ENCODE measurements at regions not wholly inside any gene's neighbourhood (a gene's known extent, or its start where the extent isn't known, plus 50 kb on each side); places are given as distances from the start of the nearest gene placed in this dataset.

- H2AFZ ChIP-seq, result no peak overlapping the region
- Mint-ChIP-seq H3K9me3 (peaks cover 51% of the 10 kb centered on the region), H3K27ac (no peak overlapping the region), H3K4me3 (no peak overlapping the region), H3K36me3 (ENCODE audit: low read depth) (peaks cover 18% of the 10 kb centered on the region), H3K4me1 (no peaks in the 10 kb centered on the region), H3K27me3 (ENCODE audit: insufficient read depth, low read depth, poor library complexity) (no peaks in the 10 kb centered on the region)
- TF ChIP-seq ETS1 (IDR thresholded peaks at IDR 0.05) (no peak), STAT1 (IDR thresholded peaks at IDR 0.05; ENCODE audit: unreplicated experiment) (no peak), EZH2phosphoT487 (IDR thresholded peaks at IDR 0.05; ENCODE audit: unreplicated experiment) (no peak)
- H3K79me2 ChIP-seq (replicated peaks; ENCODE audit: insufficient read depth), result no peaks in the 10 kb centered on the region
- 0 out of 2 replicates have a peak, but pooled peaks cover 5% of the 10 kb centered on the region for H3K9me2 ChIP-seq (ENCODE audit: insufficient read depth)
- ATAC-seq (no peak), DNase-seq (ENCODE audit: low spot score) (no peak)
- no peaks in the 10 kb centered on the region for H4K20me1 ChIP-seq (replicated peaks; ENCODE audit: insufficient read depth)
- H3K36me3 ChIP-seq (ENCODE audit: insufficient read depth), result no peaks in the 10 kb centered on the region
- H3F3A ChIP-seq (replicated peaks; ENCODE audit: low read depth), result no peaks in the 10 kb centered on the region
- no peak overlapping the region for H3K4me3 ChIP-seq
- H3K4me2 ChIP-seq, result no peak overlapping the region
- no peak overlapping the region for H3K27ac ChIP-seq (ENCODE audit: low read depth)
- no peaks in the 10 kb centered on the region for H3K4me1 ChIP-seq (ENCODE audit: insufficient read depth)
- no peaks in the 10 kb centered on the region for H3K27me3 ChIP-seq (ENCODE audit: insufficient read depth)
These were observed 103.7 kb downstream of the TRIM51G start for GRCh38 chr11:48880021-48880441.

- ATAC-seq (no peak), DNase-seq (ENCODE audit: low spot score) (peak; percentile 31)
- H3K4me2 ChIP-seq, result no peak overlapping the region
- H3K9me2 ChIP-seq (ENCODE audit: insufficient read depth), result 0 out of 2 replicates have a peak, but pooled peaks cover 5% of the 10 kb centered on the region
- H3K27me3 Mint-ChIP-seq (ENCODE audit: insufficient read depth, low read depth, poor library complexity), result no peaks in the 10 kb centered on the region
- H4K20me1 ChIP-seq (replicated peaks; ENCODE audit: insufficient read depth), result no peaks in the 10 kb centered on the region
- H3K4me3 ChIP-seq, result 0 out of 2 replicates have a peak overlapping the region, but pooled peaks have one; percentile 11
- no peaks in the 10 kb centered on the region for H3K27me3 ChIP-seq (ENCODE audit: insufficient read depth)
- H3K9me3 Mint-ChIP-seq, result peaks cover 59% of the 10 kb centered on the region
- H3K36me3 Mint-ChIP-seq (ENCODE audit: low read depth), result peaks cover 22% of the 10 kb centered on the region
- no peak overlapping the region for H2AFZ ChIP-seq
- no peaks in the 10 kb centered on the region for H3F3A ChIP-seq (replicated peaks; ENCODE audit: low read depth)
- no peaks in the 10 kb centered on the region for H3K4me1 ChIP-seq (ENCODE audit: insufficient read depth)
- no peaks in the 10 kb centered on the region for H3K79me2 ChIP-seq (replicated peaks; ENCODE audit: insufficient read depth)
- no peaks in the 10 kb centered on the region for H3K36me3 ChIP-seq (ENCODE audit: insufficient read depth)
- H3K4me3 Mint-ChIP-seq, result no peak overlapping the region
- H3K27ac Mint-ChIP-seq, result no peak overlapping the region
- H3K4me1 Mint-ChIP-seq, result no peaks in the 10 kb centered on the region
- H3K27ac ChIP-seq (ENCODE audit: low read depth), result no peak overlapping the region
- TF ChIP-seq STAT1 (IDR thresholded peaks at IDR 0.05; ENCODE audit: unreplicated experiment) (no peak), ZNF462 (CRISPR knock-in tag; IDR thresholded peaks at IDR 0.05) (no peak), REST (IDR thresholded peaks at IDR 0.05; ENCODE audit: unreplicated experiment) (no peak), EZH2 (IDR thresholded peaks at IDR 0.05; ENCODE audit: low read depth, unreplicated experiment) (no peak), NANOG (IDR thresholded peaks at IDR 0.05; ENCODE audit: borderline replicate concordance) (no peak), ZNF331 (CRISPR knock-in tag; IDR thresholded peaks at IDR 0.05; ENCODE audit: low read depth) (no peak), POLR2AphosphoS5 (IDR thresholded peaks at IDR 0.05; ENCODE audit: low read depth) (no peak), ETS1 (IDR thresholded peaks at IDR 0.05) (no peak), ZNF114 (CRISPR knock-in tag; IDR thresholded peaks at IDR 0.05) (no peak)
These were observed 104.4 kb downstream of the TRIM51G start for GRCh38 chr11:48879256-48879655.

All from GM23338 (cell line).